ENCODE measurements at regions not wholly inside any gene's neighbourhood (a gene's known extent, or its start where the extent isn't known, plus 50 kb on each side); places are given as distances from the start of the nearest gene placed in this dataset.
"Not testable (repeated sequence)": the region's sequence is repeated elsewhere in the genome, so short reads cannot be mapped to it uniquely, and the experiment has no call there.

GRCh38 chr17:21470422-21470821, 94.3 kb downstream of the KCNJ12 start:
- DNase-seq = not testable (repeated sequence)

GRCh38 chr17:21470861-21471260, 94.7 kb downstream of the KCNJ12 start:
- DNase-seq = no peak

GRCh38 chr17:21474815-21475214, 98.7 kb downstream of the KCNJ12 start:
- no peak for DNase-seq

- DNase-seq = no peak
Measured at GRCh38 chr17:21475571-21475970, 99.4 kb downstream of the KCNJ12 start.

- DNase-seq = no peak
Measured at GRCh38 chr17:21476867-21477266, 100.7 kb downstream of the KCNJ12 start.

GRCh38 chr17:21482189-21482865, 106.2 kb downstream of the KCNJ12 start:
- DNase-seq = no peak

- DNase-seq = not testable (repeated sequence)
Measured at GRCh38 chr17:21488043-21488442, 111.9 kb downstream of the KCNJ12 start.

GRCh38 chr17:21493993-21494392, 117.8 kb downstream of the KCNJ12 start:
- DNase-seq = no peak

GRCh38 chr17:21495281-21495680, 119.1 kb downstream of the KCNJ12 start:
- DNase-seq = no peak

GRCh38 chr17:21500064-21500463, 123.9 kb downstream of the KCNJ12 start:
- DNase-seq = no peak

GRCh38 chr17:21501927-21502700, 126.0 kb downstream of the KCNJ12 start:
- DNase-seq = not testable (repeated sequence)

GRCh38 chr17:21505819-21506815, 130.0 kb downstream of the KCNJ12 start:
- no peak for DNase-seq

GRCh38 chr17:21507806-21508205, 131.6 kb downstream of the KCNJ12 start:
- peak in 1 of 4 experiments; percentile 8 for DNase-seq

- peak; percentile 22 to 42 (median 37) for DNase-seq
Measured at GRCh38 chr17:21508211-21508610, 132.1 kb downstream of the KCNJ12 start.

- DNase-seq = not testable (repeated sequence)
Measured at GRCh38 chr17:21509356-21509755, 133.2 kb downstream of the KCNJ12 start.

- DNase-seq = peak in 2 of 4 experiments; percentile 9 to 26
Measured at GRCh38 chr17:21510686-21511362, 134.7 kb downstream of the KCNJ12 start.

- peak; percentile 78 to 92 (median 86) for DNase-seq
Measured at GRCh38 chr17:21511363-21512195, 135.4 kb downstream of the KCNJ12 start.

- DNase-seq = no peak
Measured at GRCh38 chr17:21512307-21513011, 136.3 kb downstream of the KCNJ12 start.

- peak; percentile 83 to 93 (median 88) for DNase-seq
Measured at GRCh38 chr17:21513012-21513570, 136.9 kb downstream of the KCNJ12 start.

- DNase-seq = not testable (repeated sequence)
Measured at GRCh38 chr17:21514567-21514966, 138.4 kb downstream of the KCNJ12 start.
